NK-92 treated with Interleukin-12 subunit alpha and Interleukin-12 subunit beta, amount 100 ng/mL, for 24 hours (cell line): ENCODE measurements at regions not wholly inside any gene's neighbourhood (a gene's known extent, or its start where the extent isn't known, plus 50 kb on each side); places are given as distances from the start of the nearest gene placed in this dataset.

Experiments used
- DNase-seq: peaks from one replicate; lab custom pipeline; 2025; lab: John Stamatoyannopoulos, UW

GRCh38 chr6:4587171-4587570, 189.0 kb upstream of the CDYL start:
- no peak for DNase-seq

GRCh38 chr6:4586469-4586859, 189.7 kb upstream of the CDYL start:
- DNase-seq, result no peak

- no peak for DNase-seq
Observed at GRCh38 chr6:4585682-4586468, 190.3 kb upstream of the CDYL start.

GRCh38 chr6:4584801-4585200, 191.4 kb upstream of the CDYL start:
- DNase-seq, result no peak

GRCh38 chr6:4582506-4583417, 193.4 kb upstream of the CDYL start:
- DNase-seq, result no peak

GRCh38 chr6:4581468-4582385, 194.5 kb upstream of the CDYL start:
- DNase-seq, result no peak

GRCh38 chr6:4580361-4580760, 195.8 kb upstream of the CDYL start:
- no peak for DNase-seq

GRCh38 chr6:4577406-4577805, 198.8 kb upstream of the CDYL start:
- DNase-seq, result no peak

GRCh38 chr6:4575714-4576113, 200.5 kb upstream of the CDYL start:
- DNase-seq, result no peak

- DNase-seq, result no peak
Observed at GRCh38 chr6:4574007-4574406, 202.2 kb upstream of the CDYL start.

GRCh38 chr6:4571011-4571410, 205.2 kb upstream of the CDYL start:
- DNase-seq, result no peak

- no peak for DNase-seq
Observed at GRCh38 chr6:4568138-4568537, 208.1 kb upstream of the CDYL start.

- DNase-seq, result no peak
Observed at GRCh38 chr6:4567141-4567540, 209.1 kb upstream of the CDYL start.

- no peak for DNase-seq
Observed at GRCh38 chr6:4565301-4566250, 210.6 kb upstream of the CDYL start.

- DNase-seq, result no peak
Observed at GRCh38 chr6:4564801-4565271, 211.4 kb upstream of the CDYL start.

- no peak for DNase-seq
Observed at GRCh38 chr6:4563877-4564276, 212.3 kb upstream of the CDYL start.

GRCh38 chr6:4563156-4563555, 213.0 kb upstream of the CDYL start:
- DNase-seq, result no peak

GRCh38 chr6:4561773-4562400, 214.3 kb upstream of the CDYL start:
- DNase-seq, result no peak

GRCh38 chr6:4561078-4561435, 215.1 kb upstream of the CDYL start:
- no peak for DNase-seq
